ENCODE measurements at regions not wholly inside any gene's neighbourhood (a gene's known extent, or its start where the extent isn't known, plus 50 kb on each side); places are given as distances from the start of the nearest gene placed in this dataset.
A peak's percentile ranks its signal among the peaks of the same experiment; 100 is the strongest.

GRCh38 chr6:27807441-27808241 lies 104.6 kb downstream of the OR2B2 start (continued):
- peak; percentile 92 for TF ChIP-seq AFF4 (CRISPR knock-in tag; IDR thresholded peaks at IDR 0.05)
- TF ChIP-seq ZNF343 (CRISPR knock-in tag; IDR thresholded peaks at IDR 0.05): 0 out of 2 replicates have a peak, but pooled peaks have one; percentile 30
- peak; percentile 90 for TF ChIP-seq NFYC (CRISPR knock-in tag; IDR thresholded peaks at IDR 0.05)
- peak; percentile 56; the same call in 1 of the 2 replicates for TF ChIP-seq KAT8 (CRISPR knock-in tag; IDR thresholded peaks at IDR 0.05)
- TF ChIP-seq KLF6 (CRISPR knock-in tag; IDR thresholded peaks at IDR 0.05): peak; percentile 46; the same call in 1 of the 2 replicates
- TF ChIP-seq CHCHD3 (CRISPR knock-in tag; IDR thresholded peaks at IDR 0.05): 0 out of 2 replicates have a peak, but pooled peaks have one; percentile 17
- peak; percentile 79; the same call in 1 of the 2 replicates for TF ChIP-seq ZNF225 (CRISPR knock-in tag; IDR thresholded peaks at IDR 0.05)
- TF ChIP-seq CCDC6 (CRISPR knock-in tag; IDR thresholded peaks at IDR 0.05): peak; percentile 60; the same call in 1 of the 2 replicates
- 0 out of 2 replicates have a peak, but pooled peaks have one; percentile 19 for TF ChIP-seq PATZ1 (CRISPR knock-in tag; IDR thresholded peaks at IDR 0.05)
- peak; percentile 50; the same call in 1 of the 2 replicates for TF ChIP-seq ZNF773 (CRISPR knock-in tag; IDR thresholded peaks at IDR 0.05; ENCODE audit: borderline replicate concordance)
- TF ChIP-seq CBX1 (IDR thresholded peaks at IDR 0.05; ENCODE audit: low read depth): peak; percentile 51
- TF ChIP-seq YEATS2 (CRISPR knock-in tag; IDR thresholded peaks at IDR 0.05; ENCODE audit: borderline replicate concordance): peak; percentile 25; the same call in 1 of the 2 replicates
- 0 out of 2 replicates have a peak, but pooled peaks have one; percentile 24 for TF ChIP-seq HNF1B (CRISPR knock-in tag; IDR thresholded peaks at IDR 0.05)
- peak; percentile 87 for TF ChIP-seq ZNF879 (CRISPR knock-in tag; IDR thresholded peaks at IDR 0.05)
- 0 out of 2 replicates have a peak, but pooled peaks have one; percentile 8 for TF ChIP-seq RFXAP (CRISPR knock-in tag; IDR thresholded peaks at IDR 0.05; ENCODE audit: borderline replicate concordance)
- TF ChIP-seq ZFP91 (CRISPR knock-in tag; IDR thresholded peaks at IDR 0.05; ENCODE audit: borderline replicate concordance): peak; percentile 41; the same call in 1 of the 2 replicates
- TF ChIP-seq ZNF329 (CRISPR knock-in tag; IDR thresholded peaks at IDR 0.05; ENCODE audit: low read depth): 0 out of 2 replicates have a peak, but pooled peaks have one; percentile 11

All from HepG2 (cell line).